GM18868 (cell line): ENCODE measurements at regions not wholly inside any gene's neighbourhood (a gene's known extent, or its start where the extent isn't known, plus 50 kb on each side); places are given as distances from the start of the nearest gene placed in this dataset.

ENCODE experiments used
- ATAC-seq: cut with Tn5 transposase; IDR thresholded peaks from one replicate; pipeline ENCODE4 v1.9.1; 2021; ENCODE audit warnings: mild to moderate bottlenecking, moderate library complexity; ENCODE audit not compliant: unreplicated experiment

DNA sequence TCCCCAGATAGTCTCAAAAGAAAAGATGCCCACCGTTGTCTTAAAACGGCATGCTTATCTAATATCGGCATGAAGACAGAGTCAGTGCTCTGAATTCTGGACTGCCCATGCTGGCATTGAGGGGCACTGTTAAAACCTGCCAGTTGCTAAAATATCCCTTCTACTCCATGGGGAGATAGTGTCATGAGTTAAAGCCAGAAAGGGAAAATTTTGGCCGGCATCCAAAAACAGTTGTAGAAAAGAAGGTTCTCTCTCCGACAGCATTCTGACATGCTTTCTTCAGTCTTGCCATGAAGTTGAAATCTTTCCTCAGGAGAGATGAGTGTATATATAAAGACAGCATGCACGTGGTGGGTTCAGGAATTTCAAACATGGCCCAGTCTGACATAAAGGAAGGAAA, 401.3 kb upstream of the PIK3C3 start:
- no peak for ATAC-seq

- ATAC-seq = no peak
Measured at GRCh38 chr18:41548521-41549260, 406.3 kb upstream of the PIK3C3 start.

- ATAC-seq = no peak
Measured at GRCh38 chr18:41545091-41545888, 409.7 kb upstream of the PIK3C3 start.

- no peak for ATAC-seq
Measured at GRCh38 chr18:41543815-41544214, 411.2 kb upstream of the PIK3C3 start.

- ATAC-seq = no peak
Measured at GRCh38 chr18:41540237-41540871, 414.7 kb upstream of the PIK3C3 start.

DNA sequence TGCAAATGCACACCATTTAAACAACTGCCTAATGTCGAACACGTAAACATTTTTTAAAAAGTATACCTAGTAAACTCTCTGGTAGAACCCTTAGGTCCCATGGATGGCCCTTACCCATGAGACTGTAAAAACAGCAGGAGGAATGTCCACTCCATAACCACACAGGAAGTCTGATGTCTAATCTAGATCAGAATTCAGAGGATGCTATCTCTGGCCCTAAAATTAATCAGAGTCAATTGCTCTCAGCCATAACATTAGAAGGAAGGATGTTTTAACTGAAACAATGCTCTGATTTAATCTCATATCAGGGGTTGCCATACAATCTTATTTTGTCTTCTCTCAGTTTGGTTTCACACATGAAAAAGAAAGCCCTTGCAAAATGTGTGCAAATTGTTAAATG, 416.3 kb upstream of the PIK3C3 start:
- no peak for ATAC-seq

- no peak for ATAC-seq
Measured at GRCh38 chr18:41537666-41538065, 417.4 kb upstream of the PIK3C3 start.

DNA sequence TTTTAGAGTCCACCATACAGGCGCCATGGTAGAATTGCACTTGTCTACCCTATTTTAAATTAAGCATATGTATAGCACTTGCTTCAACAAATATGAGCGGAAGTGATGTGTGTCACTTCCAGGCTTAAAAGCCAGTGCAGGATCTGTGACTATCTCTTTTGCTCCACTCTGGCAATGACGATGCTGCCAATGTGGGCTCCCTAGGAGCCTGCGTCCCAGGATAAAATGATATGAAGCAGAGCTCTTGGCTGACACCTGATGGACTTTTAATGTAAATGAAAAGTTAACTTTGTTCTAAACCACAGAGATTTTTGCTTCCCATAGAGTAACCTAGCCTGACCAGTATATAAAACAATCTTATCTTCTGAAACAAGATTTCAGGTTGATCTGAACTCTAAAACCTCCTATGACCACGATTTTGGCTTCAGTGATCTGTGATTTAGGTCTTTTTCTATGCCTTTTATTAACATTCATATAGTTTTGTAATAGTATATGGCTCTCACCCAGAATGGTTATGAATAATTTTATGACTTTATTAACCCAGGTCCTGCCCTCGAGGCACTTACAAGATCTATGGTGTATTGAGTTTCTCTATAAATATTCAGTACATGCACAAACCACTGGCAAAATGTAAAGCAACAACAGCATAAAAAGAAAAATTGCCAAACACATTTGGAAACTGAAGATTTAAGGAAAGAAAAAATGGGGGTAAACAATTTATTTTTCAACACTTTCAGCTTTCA, 422.5 kb upstream of the PIK3C3 start:
- ATAC-seq = no peak

DNA sequence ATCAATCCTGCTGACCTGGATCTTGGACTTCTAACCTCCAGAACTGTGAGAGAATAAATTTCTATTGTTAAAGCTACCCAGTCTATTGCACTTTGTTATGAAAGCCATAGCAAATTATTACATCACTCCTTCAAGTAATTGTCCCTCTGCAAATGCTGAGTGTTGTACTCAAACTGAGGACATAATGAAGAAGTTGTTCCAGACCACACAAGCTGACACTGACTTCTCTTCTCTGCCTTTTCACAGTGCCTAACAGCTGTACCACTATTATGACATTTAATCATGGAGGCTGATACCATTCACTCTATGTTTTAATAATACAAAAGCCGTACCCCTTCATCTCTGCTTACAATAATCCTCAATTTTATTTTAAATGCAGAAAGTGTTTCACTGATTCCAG, 424.1 kb upstream of the PIK3C3 start:
- no peak for ATAC-seq

DNA sequence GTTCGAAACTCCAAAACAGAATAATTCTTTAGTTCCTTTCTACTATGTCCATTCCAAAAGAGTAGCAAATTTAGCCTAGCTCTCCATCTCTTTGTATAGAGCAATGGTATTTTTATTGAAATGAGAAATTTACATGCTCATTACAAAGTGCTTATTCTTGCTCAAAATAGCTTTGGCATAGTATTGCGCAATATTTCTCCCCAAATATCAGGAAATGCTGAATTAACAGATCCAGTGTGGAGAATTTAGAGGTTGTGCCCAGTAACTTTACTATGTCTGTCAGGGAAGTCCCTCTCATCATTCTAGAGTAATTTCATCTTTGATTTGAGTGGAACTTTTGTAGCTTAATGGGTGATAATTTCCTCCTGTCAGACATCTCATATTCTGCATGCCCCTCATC, 425.9 kb upstream of the PIK3C3 start:
- ATAC-seq = no peak

GRCh38 chr18:41526054-41526453, 429.0 kb upstream of the PIK3C3 start:
- ATAC-seq = no peak

GRCh38 chr18:41524674-41525470, 430.2 kb upstream of the PIK3C3 start:
- ATAC-seq = no peak

DNA sequence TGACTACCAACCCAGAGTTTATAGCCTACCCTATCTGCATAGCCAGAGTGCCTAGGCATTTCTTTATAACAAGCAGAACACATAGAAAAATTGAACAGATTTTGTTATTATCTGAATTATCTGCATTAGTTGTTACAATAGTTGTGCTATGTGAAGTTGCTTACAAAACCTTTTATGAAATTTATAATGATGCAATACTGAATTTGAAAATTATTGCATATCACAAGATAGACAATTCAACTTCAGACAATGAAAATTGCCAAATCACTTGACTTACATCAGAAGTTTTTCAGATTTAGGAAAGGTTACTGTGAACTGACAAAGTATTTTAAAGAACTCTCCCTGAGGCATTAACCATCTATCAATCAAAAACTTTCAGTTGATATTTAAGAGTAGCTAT, 437.9 kb upstream of the PIK3C3 start:
- ATAC-seq = no peak

DNA sequence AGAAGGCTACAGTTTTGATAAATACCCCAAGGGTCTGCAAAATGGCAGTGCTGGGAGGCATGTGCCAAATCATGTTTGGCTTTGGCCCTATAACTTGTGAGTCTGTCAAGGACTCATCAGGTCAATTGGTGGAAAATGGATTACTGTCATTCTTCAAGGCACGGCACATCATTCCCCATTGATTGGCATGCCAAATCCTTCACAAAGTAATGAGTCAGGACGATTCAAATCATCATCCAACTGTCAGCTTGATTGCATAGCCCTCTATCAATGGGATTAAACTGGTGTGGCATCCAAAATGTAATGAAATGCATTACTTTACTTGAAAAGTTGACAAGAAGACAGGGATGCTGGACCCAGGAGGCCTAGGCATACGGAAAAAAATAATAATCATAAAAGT, 441.6 kb upstream of the PIK3C3 start:
- ATAC-seq = no peak

DNA sequence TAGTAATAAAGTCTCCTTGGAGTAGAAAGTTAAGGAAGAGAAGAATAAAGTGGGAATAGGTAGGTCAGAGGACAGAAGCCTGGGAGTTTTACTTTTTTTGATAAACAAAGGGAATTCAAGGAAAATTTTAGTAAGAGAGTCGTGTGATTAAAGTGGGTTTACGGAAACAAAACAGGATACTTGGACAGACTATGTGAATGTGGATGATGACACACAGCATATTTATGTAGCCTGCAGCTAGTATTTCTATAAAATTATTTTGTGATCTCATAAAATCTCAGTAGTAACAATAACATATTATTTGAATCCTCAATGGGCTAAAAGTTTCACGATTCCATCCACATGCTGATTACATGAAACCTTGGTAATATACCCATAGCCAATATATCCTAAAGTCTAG, 450.7 kb upstream of the PIK3C3 start:
- ATAC-seq = no peak

DNA sequence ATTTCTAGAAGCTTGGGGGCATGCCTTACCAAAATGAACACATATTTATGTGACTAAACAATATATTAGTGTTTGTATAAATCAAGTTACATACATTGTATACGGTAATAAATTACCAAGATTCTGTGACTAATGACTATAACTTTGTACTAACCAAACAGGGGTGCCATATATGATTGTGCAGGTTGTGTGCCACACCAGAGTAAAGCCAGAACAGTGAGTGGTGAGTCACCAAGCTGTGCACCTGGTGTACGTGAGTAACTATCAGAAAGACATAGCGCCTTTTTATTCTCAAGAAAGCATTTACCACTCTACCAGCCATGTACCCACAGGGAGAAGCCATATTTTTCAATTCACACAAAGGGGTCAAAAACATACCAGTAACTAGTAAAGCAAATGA, 453.2 kb upstream of the PIK3C3 start:
- no peak for ATAC-seq

- ATAC-seq = no peak
Measured at GRCh38 chr18:41499345-41499744, 455.7 kb upstream of the PIK3C3 start.

DNA sequence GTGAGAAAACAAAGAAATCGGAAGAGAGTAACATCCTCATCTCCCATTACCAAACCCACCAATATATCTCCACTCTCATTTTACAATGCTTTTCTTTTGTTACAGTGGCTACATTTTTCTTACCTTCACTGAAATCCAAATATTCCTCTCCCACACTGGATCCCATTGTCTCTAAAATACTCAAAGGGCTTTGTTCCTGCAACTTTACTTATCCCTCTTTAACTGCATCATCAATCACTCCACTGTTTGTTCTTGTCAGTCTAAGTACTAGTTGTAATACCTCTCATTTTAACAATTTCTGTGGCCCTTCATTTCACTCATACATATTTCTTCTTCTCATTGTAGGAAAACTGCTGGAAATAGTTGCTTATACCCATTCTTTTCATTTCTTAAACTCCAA, 464.2 kb upstream of the PIK3C3 start:
- no peak for ATAC-seq

DNA sequence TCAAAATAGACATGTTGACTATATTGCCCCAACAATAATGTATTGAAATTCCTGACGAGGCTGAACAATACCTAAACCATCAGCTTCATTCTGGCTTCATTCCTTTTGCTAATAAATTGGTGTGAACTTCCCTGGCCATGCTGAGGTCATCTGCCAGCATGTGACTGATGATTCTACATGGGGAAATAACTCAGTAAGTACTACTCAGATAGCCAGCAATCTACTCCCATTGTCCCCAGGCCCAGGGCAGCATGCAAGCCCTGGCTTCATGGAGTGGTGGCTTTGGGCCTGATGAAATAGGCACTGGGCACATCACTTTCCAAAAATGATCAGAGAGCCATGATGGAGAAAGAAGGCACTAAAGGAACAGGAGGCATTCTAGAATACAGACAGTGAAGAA, 468.5 kb upstream of the PIK3C3 start:
- no peak for ATAC-seq

- ATAC-seq = no peak
Measured at GRCh38 chr18:41484069-41484468, 471.0 kb upstream of the PIK3C3 start.

- no peak for ATAC-seq
Measured at GRCh38 chr18:41482501-41482900, 472.5 kb upstream of the PIK3C3 start.
